ENCODE measurements at regions not wholly inside any gene's neighbourhood (a gene's known extent, or its start where the extent isn't known, plus 50 kb on each side); places are given as distances from the start of the nearest gene placed in this dataset.
"Not testable (repeated sequence)": the region's sequence is repeated elsewhere in the genome, so short reads cannot be mapped to it uniquely, and the experiment has no call there.

GRCh38 chr4:27075603-27076002 lies 215.0 kb downstream of the STIM2 start:
- DNase-seq = not testable (repeated sequence)

- DNase-seq = no peak
Observed at GRCh38 chr4:27078934-27079455, 218.4 kb downstream of the STIM2 start.

GRCh38 chr4:27081675-27082586 lies 221.3 kb downstream of the STIM2 start:
- DNase-seq = no peak

- no peak for DNase-seq
Observed at GRCh38 chr4:27082776-27083175, 222.1 kb downstream of the STIM2 start.

GRCh38 chr4:27084685-27085361 lies 224.2 kb downstream of the STIM2 start:
- DNase-seq = peak; percentile 77

GRCh38 chr4:27085396-27085795 lies 224.8 kb downstream of the STIM2 start:
- DNase-seq = no peak

GRCh38 chr4:27087306-27088045 lies 226.8 kb downstream of the STIM2 start:
- no peak for DNase-seq

GRCh38 chr4:27088491-27088890 lies 227.8 kb downstream of the STIM2 start:
- DNase-seq = no peak

GRCh38 chr4:27089186-27089585 lies 228.5 kb downstream of the STIM2 start:
- DNase-seq = no peak

GRCh38 chr4:27090406-27090805 lies 229.8 kb downstream of the STIM2 start:
- DNase-seq = no peak

- no peak for DNase-seq
Observed at GRCh38 chr4:27094224-27094623, 233.6 kb downstream of the STIM2 start.

- DNase-seq = no peak
Observed at GRCh38 chr4:27094783-27095182, 234.1 kb downstream of the STIM2 start.

- no peak for DNase-seq
Observed at GRCh38 chr4:27096142-27096824, 235.6 kb downstream of the STIM2 start.

GRCh38 chr4:27098034-27098433 lies 237.4 kb downstream of the STIM2 start:
- no peak for DNase-seq

GRCh38 chr4:27100713-27101112 lies 240.1 kb downstream of the STIM2 start:
- no peak for DNase-seq

- no peak for DNase-seq
Observed at GRCh38 chr4:27101126-27101525, 240.5 kb downstream of the STIM2 start.

- no peak for DNase-seq
Observed at GRCh38 chr4:27101561-27101960, 240.9 kb downstream of the STIM2 start.

GRCh38 chr4:27111627-27112026 lies 251.0 kb downstream of the STIM2 start:
- no peak for DNase-seq

- DNase-seq = no peak
Observed at GRCh38 chr4:27112587-27112986, 251.9 kb downstream of the STIM2 start.

GRCh38 chr4:27115221-27115620 lies 254.6 kb downstream of the STIM2 start:
- DNase-seq = no peak

- no peak for DNase-seq
Observed at GRCh38 chr4:27117453-27117852, 256.8 kb downstream of the STIM2 start.

- DNase-seq = no peak
Observed at GRCh38 chr4:27119239-27119638, 258.6 kb downstream of the STIM2 start.

- DNase-seq = no peak
Observed at GRCh38 chr4:27121830-27122229, 261.2 kb downstream of the STIM2 start.

Data from eye (tissue), 1 donor.